NOMO-1 treated with DMSO at 0.1 percent for 48 hours (cell line): ENCODE measurements at regions not wholly inside any gene's neighbourhood (a gene's known extent, or its start where the extent isn't known, plus 50 kb on each side); places are given as distances from the start of the nearest gene placed in this dataset.
A peak's percentile ranks its signal among the peaks of the same experiment; 100 is the strongest.
"Not testable (repeated sequence)": the region's sequence is repeated elsewhere in the genome, so short reads cannot be mapped to it uniquely, and the experiment has no call there.

Experiments
- DNase-seq: peaks from one replicate; lab custom pipeline; 2025; ENCODE audit not compliant: unreplicated experiment; lab: John Stamatoyannopoulos, UW

DNA sequence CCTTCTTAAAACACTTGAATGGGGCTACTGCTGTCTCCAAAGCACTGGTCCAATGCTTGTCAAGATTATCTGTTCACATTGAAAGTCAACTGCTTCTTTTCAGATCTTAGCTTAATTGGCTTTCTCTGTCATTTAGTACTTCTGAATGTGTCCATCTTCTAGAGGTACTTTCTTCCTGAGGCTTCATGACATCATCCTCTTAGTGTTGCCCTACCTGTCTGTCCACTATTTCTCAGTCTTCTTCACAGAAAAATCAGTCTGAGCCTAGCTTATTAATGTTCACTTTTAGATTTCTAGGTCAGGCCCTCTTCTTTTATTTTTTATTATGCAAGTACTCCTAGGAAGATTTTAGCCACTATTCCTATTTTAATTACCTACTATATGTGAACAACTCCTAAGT lies 899.9 kb downstream of the DTWD2 start:
- no peak for DNase-seq

DNA sequence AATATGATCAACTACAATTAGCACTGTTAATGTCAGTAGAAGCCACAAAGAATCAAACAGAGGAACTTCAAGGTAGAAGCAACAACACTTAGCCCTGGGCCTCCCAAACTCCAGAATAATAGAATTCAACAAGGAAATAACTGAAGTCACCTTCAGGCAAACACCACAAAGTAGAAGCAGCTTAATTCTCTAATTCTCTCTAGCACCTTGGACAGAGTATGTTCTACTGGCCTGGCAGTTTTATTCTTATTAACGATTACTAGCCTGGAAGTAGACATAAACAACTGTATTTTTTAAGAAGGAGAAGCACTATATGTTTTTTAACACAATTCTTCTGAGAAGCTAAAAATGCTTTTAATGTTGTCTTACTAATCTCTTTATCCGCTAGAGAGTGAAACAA lies 911.9 kb downstream of the DTWD2 start:
- DNase-seq = no peak

DNA sequence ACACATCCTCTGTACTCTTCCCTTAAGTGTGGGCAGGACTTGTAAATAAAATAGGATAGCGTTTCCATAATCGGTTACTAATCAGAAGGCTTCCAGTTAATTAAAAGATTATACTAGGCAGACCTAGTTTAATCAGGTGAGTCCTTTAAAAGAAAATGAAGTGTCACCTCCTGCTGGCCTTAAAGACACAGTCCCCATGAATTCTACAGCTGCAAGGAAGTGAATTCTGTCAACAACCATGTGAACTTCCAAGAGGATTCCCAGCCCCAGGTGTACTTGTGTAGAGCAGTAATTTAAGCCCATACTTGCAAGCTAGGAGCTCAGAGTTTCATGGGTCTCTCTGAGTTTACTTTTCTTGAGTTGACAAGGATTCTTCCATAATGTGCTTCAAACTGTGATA lies 918.3 kb downstream of the DTWD2 start:
- DNase-seq = no peak

DNA sequence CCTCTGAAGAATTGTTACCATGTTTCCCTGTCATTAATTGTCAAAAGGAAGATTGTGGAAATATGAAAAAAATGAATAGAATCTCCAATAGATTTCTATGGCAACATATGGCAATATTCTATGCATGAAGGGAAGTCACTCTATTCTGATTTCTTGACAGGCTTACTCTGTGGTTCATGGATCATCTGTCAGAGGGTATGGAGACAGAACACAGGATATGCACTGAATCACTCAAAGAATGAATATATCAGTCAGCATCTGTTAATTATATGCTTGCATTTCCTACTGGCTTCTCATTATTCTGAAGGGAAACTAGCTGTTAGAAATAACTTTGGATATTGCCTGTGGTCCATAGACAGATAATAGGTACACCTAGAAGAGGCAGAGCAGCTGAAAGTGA lies 918.9 kb downstream of the DTWD2 start:
- DNase-seq = no peak

DNA sequence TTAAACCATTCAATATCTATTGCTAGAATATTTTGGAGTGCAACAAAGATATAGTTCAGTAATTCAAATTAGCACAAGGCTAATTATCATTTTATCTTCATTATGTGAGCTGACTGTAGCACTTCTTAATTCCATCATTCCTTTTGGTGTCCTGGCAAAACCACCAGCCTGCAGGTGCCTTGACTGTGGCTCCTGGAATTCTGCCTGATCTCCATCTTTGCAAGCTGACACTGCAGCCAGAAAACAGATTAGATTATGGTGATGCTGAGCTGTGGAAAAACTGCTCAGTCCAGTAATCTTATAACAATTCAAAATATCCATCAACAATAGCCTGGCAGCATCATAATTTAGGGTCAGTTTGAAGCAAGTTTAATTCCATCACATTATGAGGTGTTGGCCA lies 919.5 kb downstream of the DTWD2 start:
- no peak for DNase-seq

DNA sequence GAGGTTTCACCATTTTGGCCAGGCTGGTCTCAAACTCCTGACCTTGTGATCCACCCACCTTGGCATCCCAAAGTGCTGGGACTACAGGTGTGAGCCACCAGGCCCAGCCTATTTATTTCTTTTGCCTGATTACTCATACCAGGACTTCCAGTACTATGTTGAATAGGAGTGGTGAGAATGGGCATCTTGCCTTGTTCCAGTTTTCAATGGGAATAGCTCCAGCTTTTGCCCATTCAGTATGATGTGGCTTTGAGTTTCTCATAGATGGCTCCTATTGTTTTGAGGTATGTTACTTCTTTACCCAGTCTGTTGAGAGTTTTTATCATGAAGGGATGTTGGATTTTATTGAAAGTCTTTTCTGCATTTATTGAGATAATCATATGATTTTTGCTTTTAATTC lies 924.5 kb downstream of the DTWD2 start:
- DNase-seq = not testable (repeated sequence)

DNA sequence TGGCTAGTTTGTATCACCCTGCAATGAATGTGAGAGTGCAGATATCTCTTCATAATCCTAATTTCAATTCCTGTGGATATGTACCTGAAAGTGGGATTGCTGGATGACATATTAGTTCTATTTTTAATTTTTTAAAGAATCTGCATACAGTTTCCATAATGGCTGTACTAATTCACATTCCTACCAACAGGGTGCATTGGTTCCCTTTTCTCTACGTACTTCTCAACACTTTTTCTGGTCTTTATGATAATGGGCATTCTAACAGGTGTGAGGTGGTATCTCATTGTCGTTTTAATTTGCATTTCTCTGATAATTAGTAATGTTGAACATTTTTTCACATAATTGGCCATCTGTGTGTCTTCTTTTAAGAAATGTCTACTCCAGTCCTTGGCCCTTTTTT lies 927.5 kb downstream of the DTWD2 start:
- no peak for DNase-seq

DNA sequence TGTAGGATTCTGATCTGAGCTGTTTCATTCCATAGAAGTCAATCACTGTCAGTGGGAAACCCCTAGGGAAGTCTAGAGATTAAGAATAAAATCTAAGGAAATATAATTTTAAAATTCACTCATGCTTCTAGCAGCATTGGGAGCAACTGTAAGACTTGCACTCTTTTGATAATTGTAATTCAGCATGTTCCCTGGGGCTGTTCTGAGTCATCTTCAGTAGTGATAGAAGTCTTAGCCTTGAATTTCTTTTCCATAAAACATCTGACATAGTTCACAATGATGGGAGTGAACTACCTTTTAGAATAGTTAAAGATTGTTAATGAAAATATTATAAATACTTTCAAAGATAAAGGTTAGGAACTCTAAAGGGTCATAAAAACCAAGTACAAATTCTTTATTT lies 935.8 kb downstream of the DTWD2 start:
- no peak for DNase-seq

DNA sequence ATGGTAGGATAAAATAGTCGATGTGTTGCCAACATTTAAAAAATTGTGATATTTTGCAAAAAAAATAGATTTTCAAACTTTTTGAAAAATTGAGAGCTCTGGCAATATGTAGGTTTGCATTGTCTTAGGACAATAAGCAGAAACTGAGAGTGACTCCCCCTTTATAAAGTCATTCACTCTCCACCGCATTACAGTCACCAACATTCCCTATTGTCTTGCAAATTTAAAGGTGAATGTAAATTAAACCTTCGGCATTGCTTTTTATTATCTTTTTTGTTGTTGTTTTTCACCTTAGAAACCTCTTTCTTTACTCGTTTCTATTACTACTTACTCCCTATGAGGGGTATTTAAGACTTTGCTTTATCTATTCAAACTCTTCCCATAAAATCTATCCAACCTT lies 944.2 kb downstream of the DTWD2 start:
- DNase-seq = no peak

DNA sequence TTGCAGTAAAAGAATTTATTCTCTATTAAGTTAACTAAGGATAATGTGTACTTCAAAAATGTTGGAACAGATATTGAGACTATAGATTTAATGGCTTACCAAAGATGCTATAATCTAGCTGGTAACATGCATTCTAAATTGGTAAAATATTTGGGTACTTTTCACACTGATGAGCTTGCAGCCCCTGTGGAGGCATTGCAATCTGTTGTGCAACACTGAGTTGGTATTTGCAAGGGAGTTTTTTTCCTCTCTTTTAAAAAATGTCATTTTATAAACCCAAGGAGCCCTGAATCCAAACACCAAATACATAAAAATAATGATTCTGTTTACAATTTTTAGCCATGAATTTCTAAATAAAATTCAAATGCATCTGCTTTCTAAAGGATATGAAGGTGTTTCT lies 944.8 kb downstream of the DTWD2 start:
- no peak for DNase-seq

DNA sequence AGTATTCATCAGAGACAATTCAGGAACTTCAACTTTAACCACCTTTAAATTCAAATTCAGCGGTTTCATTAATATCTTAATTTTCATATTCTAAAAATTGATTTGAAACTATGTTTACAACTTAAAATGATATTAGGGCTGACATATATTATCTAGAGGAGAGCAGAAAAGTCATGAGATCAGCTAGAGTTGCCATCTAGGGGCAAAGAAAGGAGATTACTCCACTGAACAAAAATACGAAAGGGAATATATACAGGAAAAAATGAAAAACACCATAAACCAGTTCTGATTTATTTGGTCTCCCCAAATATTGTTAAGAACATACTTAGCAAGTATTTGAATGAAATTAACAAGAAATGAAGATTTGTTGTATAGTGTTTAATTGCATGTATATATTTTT lies 946.3 kb downstream of the DTWD2 start:
- no peak for DNase-seq

DNA sequence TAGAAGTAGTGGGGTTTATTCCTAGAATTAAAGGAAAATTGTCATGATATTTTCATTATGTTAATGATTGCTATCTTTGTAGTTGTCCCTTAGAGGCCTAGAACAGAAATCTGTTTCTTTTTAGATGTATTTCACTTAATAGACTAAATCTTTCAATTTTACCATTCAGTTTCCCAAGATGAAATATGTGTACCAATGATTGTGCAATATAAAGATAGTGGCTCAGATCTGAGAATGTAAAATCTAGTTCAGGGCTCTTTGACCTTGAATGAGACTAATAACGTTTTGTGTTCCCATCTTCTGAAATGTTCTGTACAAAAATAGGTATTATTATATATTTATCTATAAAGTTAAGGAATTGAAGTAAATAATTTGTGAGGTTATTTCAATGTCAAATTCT lies 947.9 kb downstream of the DTWD2 start:
- DNase-seq = no peak

DNA sequence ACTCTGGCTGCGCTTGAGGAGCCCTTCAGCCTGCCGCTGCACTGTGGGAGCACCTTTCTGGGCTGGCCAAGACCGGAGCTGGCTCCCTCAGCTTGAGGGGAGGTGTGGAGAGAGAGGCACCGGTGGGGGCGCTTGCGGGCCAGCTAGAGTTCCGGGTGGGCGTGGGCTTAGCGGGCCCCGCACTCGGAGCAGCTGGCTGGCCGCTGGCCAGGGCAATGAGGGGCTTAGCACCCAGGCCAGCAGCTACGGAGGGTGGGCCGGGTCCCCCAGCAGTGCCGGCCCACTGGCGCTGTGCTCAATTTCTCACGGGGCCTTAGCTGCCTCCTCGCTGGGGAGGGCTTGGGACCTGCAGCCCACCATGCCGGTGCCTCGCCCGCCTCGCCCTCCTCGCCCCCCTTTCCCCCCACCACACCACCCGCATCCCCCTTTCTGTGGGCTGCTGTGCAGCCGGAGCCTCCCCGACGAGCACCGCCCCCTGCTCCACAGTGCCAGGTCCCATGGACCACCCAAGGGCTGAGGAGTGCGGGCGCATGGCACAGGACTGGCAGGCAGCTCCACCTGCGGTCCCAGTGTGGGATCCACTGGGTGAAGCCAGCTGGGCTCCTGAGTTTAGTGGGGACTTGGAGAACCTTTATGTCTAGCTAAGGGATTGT lies 954.5 kb downstream of the DTWD2 start:
- DNase-seq = no peak

DNA sequence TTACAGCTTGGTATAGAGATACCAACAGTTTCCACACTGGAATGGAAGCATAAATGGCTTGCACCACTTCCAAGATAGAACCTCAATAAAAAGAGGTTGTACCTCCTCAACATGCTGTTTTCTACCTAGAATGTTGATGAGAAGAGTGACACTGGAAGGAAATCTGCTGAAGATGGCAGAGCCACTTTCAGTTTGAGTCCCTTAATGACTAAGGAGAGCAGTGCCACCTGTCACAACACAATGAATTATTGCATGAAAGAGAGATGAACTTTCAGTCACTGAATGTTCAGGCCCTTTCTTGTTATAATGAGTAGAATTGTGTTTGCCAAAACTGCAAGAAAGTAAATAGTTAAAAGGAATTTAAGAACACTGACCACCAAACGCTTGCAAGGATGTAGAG lies 958.5 kb downstream of the DTWD2 start:
- no peak for DNase-seq

DNA sequence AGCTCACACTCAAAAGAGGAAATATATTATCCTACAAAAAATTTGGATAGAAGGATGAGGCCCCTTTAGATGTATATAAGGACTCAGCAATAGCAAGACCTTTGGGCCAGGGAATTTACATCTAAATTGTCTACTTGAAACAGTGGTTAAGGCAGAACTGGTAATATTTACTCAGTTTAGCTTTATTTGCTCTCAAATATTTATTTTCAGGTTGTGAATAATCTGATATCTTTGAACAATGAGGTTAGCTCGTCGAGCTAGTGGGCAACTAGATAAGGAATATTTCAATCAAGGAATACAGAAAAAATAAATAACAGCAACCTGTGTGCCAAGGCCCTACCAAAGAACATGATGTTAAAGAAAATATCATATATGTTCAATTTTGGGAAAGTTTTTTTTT lies 966.3 kb downstream of the DTWD2 start:
- no peak for DNase-seq

DNA sequence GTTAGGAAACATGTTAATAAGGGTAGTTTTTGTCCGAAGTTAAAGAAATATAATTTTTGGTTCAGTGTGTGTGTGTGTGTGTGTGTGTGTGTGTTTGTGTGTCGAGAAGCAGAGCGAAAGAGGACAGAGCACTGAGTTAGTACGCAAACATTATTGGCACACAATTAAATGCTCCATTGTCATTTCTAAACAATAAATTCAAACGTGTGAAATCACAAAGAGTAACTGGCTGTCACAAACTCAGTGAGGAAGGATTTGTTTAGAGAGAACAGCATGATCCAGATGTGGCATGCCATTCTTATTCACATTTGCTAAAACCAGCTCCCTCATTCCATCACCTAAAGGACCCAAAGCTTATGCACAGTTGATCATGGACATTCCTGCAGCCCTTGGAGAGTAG lies 970.8 kb downstream of the DTWD2 start:
- no peak for DNase-seq

DNA sequence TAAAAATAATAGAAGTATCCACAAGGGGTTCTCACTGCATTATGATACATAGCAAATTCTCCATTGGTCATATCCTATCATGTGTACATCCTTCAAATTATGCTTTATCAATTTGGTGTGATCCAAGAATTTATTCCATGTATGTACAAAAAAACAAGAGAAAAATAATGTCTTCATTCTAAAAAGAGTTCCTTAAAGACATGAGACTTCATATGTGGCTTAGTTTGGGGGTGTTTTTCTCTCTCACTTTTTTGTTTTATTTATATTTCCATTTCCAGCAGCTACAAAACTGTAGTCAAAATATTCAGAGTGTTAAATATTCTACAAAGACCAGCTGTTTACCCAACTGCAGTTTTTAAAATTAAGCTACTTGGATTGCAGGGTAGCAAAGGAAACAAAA lies 972.0 kb downstream of the DTWD2 start:
- no peak for DNase-seq

DNA sequence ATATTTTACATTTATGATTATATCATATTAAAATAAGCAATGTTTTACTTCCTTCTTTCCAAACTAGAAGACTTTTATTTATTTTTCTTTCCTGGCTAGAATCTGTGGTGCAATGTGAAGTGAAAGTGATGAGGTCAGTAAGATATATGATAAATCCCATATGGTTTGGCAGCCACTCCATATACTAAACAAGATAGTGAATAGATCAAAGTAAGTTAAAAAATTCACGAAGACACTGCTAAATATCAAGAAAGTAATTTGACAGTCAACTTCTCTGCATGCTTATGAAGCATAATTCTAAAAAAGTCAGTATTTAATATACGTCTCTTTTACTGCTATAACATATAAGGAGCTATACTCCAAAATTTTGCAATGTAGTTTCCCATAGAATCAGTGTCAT lies 972.8 kb downstream of the DTWD2 start:
- no peak for DNase-seq

DNA sequence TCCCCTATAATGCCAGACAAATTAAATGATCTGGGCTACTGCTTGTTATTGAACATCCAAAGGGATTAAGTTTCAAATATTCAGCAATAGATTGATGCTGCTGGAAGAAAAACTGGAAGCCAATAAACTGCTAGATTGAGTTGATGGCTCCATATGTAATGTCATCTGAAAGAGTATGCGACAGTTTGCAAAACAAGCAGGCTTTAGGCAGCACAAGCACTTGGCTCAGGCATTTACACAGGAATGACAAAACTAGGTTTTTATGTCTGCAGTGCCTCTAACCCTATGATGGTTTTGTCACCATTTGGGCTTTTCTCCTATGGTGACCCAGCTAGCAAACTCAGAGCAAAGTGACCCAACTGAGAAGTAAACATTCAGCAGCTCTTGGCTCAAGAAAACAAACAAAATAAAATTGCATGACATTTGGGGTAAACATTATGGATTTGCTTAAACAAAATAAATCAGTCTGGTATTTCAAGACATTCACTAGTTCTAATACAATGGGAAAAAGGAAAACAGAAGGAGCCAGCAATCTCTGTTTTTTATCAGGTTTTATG lies 978.5 kb downstream of the DTWD2 start:
- no peak for DNase-seq

DNA sequence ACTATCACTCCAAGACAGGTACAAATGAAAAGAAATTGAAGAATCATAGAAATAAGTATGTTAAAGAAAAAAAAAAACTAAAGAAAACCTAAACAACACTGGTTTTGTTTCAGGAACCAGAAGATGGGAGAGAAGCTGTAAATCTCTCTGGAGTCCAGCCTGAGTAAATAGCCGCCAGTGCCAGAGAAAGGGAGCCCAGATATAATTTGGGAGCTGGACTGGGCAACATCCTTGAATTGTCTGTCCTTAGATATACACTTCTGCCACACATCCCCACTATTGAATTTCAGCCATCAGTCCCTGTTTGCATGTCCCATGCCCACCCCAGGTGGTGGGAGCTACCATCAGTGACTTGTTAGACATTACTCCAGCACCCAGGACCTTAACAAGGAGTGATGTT lies 979.6 kb downstream of the DTWD2 start:
- DNase-seq = no peak

DNA sequence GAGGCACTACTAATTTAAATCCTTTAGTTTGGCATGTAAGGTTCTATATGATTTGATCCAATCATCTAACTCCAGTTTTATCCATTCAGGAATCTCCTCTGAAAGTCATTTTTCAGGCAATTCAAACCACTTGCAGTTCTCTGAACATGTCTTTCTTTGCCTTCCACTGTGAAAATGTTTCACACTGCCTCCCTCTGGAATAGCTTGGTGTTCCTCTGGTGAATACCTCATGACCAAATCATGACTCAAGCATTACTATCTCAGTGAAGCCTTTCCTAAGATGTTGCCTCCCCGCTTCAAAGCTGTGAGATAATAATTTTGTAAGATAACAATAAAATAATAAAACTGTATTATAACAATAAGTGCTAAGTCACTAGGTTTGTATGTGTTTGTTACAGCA lies 981.1 kb downstream of the DTWD2 start:
- no peak for DNase-seq

DNA sequence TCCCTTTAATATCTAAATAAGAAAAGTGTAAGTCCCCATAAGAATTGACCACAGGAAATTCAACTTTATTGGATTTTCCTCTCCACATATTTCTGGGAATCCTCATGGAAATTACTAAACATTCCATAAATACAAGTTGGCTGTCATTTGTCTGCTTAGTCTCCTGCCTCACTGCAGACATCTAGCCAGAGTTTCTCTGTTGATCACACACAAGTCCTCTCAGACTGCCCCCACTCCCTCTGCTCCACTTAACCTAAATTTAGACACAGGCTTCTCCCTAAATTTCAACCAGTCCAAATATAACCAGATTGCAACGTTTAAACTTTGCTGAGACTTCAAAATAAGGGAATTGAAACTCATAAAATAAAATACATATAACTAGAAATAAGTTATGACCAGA lies 982.1 kb downstream of the DTWD2 start:
- peak; percentile 3 for DNase-seq

DNA sequence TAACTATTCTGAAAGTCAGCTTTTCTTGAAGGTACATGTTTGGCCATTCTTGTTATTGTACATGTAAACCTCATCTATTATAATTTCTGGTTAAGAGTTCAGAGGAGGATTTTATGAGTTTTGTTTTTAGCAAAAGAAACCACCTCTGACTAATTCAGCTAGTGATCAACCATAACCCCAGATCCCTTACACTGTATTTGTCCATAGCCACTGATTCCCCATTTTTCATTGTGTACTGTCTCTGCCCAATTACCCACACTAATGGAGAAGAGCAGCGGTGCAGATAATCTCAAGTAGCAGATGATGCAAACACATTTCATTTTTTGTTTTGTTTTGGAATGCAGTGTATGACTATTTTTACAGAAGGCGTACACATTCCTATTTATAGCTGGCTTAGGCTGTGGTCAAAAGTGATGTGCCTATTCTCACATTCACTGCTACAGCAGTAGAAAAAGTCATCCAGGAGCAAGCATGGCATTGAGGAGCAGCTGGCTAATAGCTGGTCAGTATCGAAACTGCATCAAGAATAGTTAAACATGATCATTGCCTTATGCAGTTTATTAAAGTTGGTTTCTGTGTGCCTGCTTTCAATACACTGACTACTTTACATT lies 988.3 kb downstream of the DTWD2 start:
- no peak for DNase-seq
